H1 (cell line): ENCODE measurements at regions not wholly inside any gene's neighbourhood (a gene's known extent, or its start where the extent isn't known, plus 50 kb on each side); places are given as distances from the start of the nearest gene placed in this dataset.

Source experiments
- CTCF ChIA-PET: fragments of 300-600 bp; sonication (Branson Sonifier 250); formaldehyde crosslinking; loops from one replicate; lab custom pipeline; 2021; ENCODE audit not compliant: partially characterized antibody; lab: Charles Lee
- POLR2A ChIA-PET: fragments of 300-600 bp; sonication (Branson Sonifier 250); formaldehyde crosslinking; loops from one replicate; lab custom pipeline; 2021; ENCODE audit warnings: inconsistent platforms; ENCODE audit not compliant: partially characterized antibody; lab: Charles Lee
- DNase-seq, 2 experiments: peaks; one replicate each; pipeline versions ENCODE4 v3.0.0 to v3.0.0-alpha.2; 2010 to 2022; ENCODE audit warnings: low spot score in 2 of 2, low read depth in 1 of 2, mixed read lengths in 1 of 2
- FAIRE-seq: peaks from 2 replicates; lab custom pipeline; 2011; peaks lifted over from hg19 to GRCh38; lab: Jason Lieb, UNC
- H2AFZ ChIP-seq: 2 replicates; pipeline ENCODE4 v1.8.1; 2012; ENCODE audit warnings: low read length, inconsistent platforms
- H2AK5ac ChIP-seq: 2 replicates; pipeline ENCODE4 v1.6.1; 2013; ENCODE audit warnings: low read depth, low read length
- H2BK120ac ChIP-seq: replicated peaks from 2 replicates; pipeline ENCODE3; 2013; ENCODE audit warnings: low read depth, low read length, inconsistent platforms
- H2BK12ac ChIP-seq: 2 replicates; pipeline ENCODE4 v1.6.1; 2013; ENCODE audit warnings: low read depth, low read length
- H2BK15ac ChIP-seq: 2 replicates; pipeline ENCODE4 v1.6.1; 2013; ENCODE audit warnings: low read length
- H2BK20ac ChIP-seq: 2 replicates; pipeline ENCODE4 v1.6.1; 2013; ENCODE audit warnings: low read length
- H2BK5ac ChIP-seq: 2 replicates; pipeline ENCODE4 v1.6.1; 2013; ENCODE audit warnings: low read depth, low read length
- H3K14ac ChIP-seq: 2 replicates; pipeline ENCODE4 v1.6.1; 2013; ENCODE audit warnings: inconsistent platforms; ENCODE audit not compliant: insufficient read length
- H3K18ac ChIP-seq: 2 replicates; pipeline ENCODE4 v1.6.1; 2013; ENCODE audit warnings: low read length; ENCODE audit errors: extremely low read depth
- H3K23ac ChIP-seq: 2 replicates; pipeline ENCODE4 v1.6.1; 2013; ENCODE audit warnings: inconsistent platforms; ENCODE audit not compliant: insufficient read length
- H3K23me2 ChIP-seq: 2 replicates; pipeline ENCODE4 v1.6.1; 2013; ENCODE audit warnings: low read depth, low read length
- H3K27ac ChIP-seq: 2 replicates; pipeline ENCODE4 v1.6.1; 2011; ENCODE audit warnings: low read depth, low read length, inconsistent platforms
- H3K27me3 ChIP-seq, 4 experiments: replicated peaks in 1 of 4; 1 replicate in 1 of 4; 2 replicates in 3 of 4; pipeline versions ENCODE4 v1.6.1 to v1.8.1; 2011 to 2013; ENCODE audit warnings: low read length in 3 of 4, mild to moderate bottlenecking in 3 of 4, inconsistent platforms in 2 of 4, mixed read lengths in 2 of 4, moderate library complexity in 1 of 4; ENCODE audit not compliant: control insufficient read depth in 3 of 4, insufficient read depth in 3 of 4; ENCODE audit errors: extremely low read depth in 1 of 4
- H3K36me3 ChIP-seq, 4 experiments: 2 replicates each; pipeline versions ENCODE4 v1.6.1 to v1.8.1; 2011 to 2013; ENCODE audit warnings: mild to moderate bottlenecking in 4 of 4, low read length in 3 of 4, moderate library complexity in 2 of 4, control low read depth in 1 of 4, inconsistent platforms in 1 of 4; ENCODE audit not compliant: insufficient read depth in 4 of 4, control insufficient read depth in 2 of 4
- H3K4ac ChIP-seq: replicated peaks from 2 replicates; pipeline ENCODE3; 2013; ENCODE audit warnings: low read length, low read depth, mixed read lengths, inconsistent platforms; ENCODE audit not compliant: insufficient read length
- H3K4me1 ChIP-seq, 4 experiments: replicated peaks in 1 of 4; 1 replicate in 1 of 4; 2 replicates in 3 of 4; pipeline versions ENCODE4 v1.6.1 to v1.8.1; 2011 to 2013; ENCODE audit warnings: low read length in 3 of 4, inconsistent platforms in 2 of 4, mixed read lengths in 1 of 4; ENCODE audit not compliant: insufficient read depth in 4 of 4, control insufficient read depth in 3 of 4
- H3K4me2 ChIP-seq, 2 experiments: 2 replicates each; pipeline versions ENCODE4 v1.6.1 to v1.8.1; 2011 to 2013; ENCODE audit warnings: low read depth in 2 of 2, low read length in 2 of 2, control low read depth in 1 of 2, inconsistent platforms in 1 of 2, mild to moderate bottlenecking in 1 of 2; ENCODE audit not compliant: insufficient read depth in 1 of 2
- H3K4me3 ChIP-seq, 4 experiments: fragments of 200-600, 300-600 bp in 1 of 4; sonication (generic), shearing (Covaris generic), sonication (Bioruptor Twin) in 1 of 4; 2 replicates each; pipeline versions ENCODE4 v1.5.1 to v1.8.1; 2011 to 2016; ENCODE audit warnings: low read length in 4 of 4, low read depth in 3 of 4, control low read depth in 2 of 4, inconsistent platforms in 2 of 4, mild to moderate bottlenecking in 2 of 4, mixed read lengths in 1 of 4, moderate library complexity in 1 of 4; ENCODE audit not compliant: insufficient read depth in 2 of 4; ENCODE audit errors: extremely low read depth in 1 of 4
- H3K56ac ChIP-seq: replicated peaks from 2 replicates; pipeline ENCODE3; 2013; ENCODE audit warnings: low read depth, mild to moderate bottlenecking, mixed read lengths, low read length, inconsistent platforms; ENCODE audit not compliant: insufficient read length
- H3K79me1 ChIP-seq: 2 replicates; pipeline ENCODE4 v1.6.1; 2013; ENCODE audit warnings: low read depth, low read length, control low read depth
- H3K79me2 ChIP-seq, 2 experiments: 2 replicates each; pipeline versions ENCODE4 v1.6.1 to v1.8.1; 2012 to 2013; ENCODE audit warnings: low read length in 2 of 2, mild to moderate bottlenecking in 2 of 2, inconsistent platforms in 1 of 2; ENCODE audit not compliant: insufficient read depth in 2 of 2, control insufficient read depth in 1 of 2
- H3K9ac ChIP-seq, 4 experiments: replicated peaks in 1 of 4; 1 replicate in 1 of 4; 2 replicates in 3 of 4; pipeline versions ENCODE4 v1.6.1 to v1.8.1; 2011 to 2013; ENCODE audit warnings: low read depth in 3 of 4, low read length in 3 of 4, control low read depth in 2 of 4, mild to moderate bottlenecking in 2 of 4, moderate library complexity in 2 of 4, inconsistent platforms in 1 of 4; ENCODE audit errors: extremely low read depth in 1 of 4
- H3K9me3 ChIP-seq, 2 experiments: 2 replicates each; pipeline versions ENCODE4 v1.6.1 to v1.8.1; 2012 to 2013; ENCODE audit warnings: mild to moderate bottlenecking in 2 of 2, moderate library complexity in 2 of 2, control low read depth in 1 of 2, inconsistent platforms in 1 of 2, low read depth in 1 of 2, low read length in 1 of 2, mixed read lengths in 1 of 2; ENCODE audit not compliant: insufficient read depth in 2 of 2
- H4K20me1 ChIP-seq, 2 experiments: replicated peaks in 1 of 2; 2 replicates each; pipeline versions ENCODE3 to v1.8.1; 2011 to 2013; ENCODE audit warnings: inconsistent platforms in 2 of 2, low read length in 2 of 2, mild to moderate bottlenecking in 1 of 2; ENCODE audit not compliant: insufficient read depth in 2 of 2, control insufficient read depth in 1 of 2
- H4K5ac ChIP-seq: 2 replicates; pipeline ENCODE4 v1.6.1; 2013; ENCODE audit warnings: low read length, low read depth, mixed read lengths, inconsistent platforms; ENCODE audit not compliant: insufficient read length
- H4K8ac ChIP-seq: 2 replicates; pipeline ENCODE4 v1.8.0; 2013; ENCODE audit warnings: mild to moderate bottlenecking, moderate library complexity, low read length, inconsistent platforms; ENCODE audit not compliant: insufficient read depth; ENCODE audit errors: extremely low read depth
- H4K91ac ChIP-seq: replicated peaks from 2 replicates; pipeline ENCODE3; 2013; ENCODE audit warnings: low read length, mixed read lengths, inconsistent platforms; ENCODE audit not compliant: insufficient read length
- ASH2L ChIP-seq: fragments of 200-600, 300-600 bp; sonication (generic); IDR thresholded peaks from one replicate; pipeline ENCODE4 v1.7.1; 2017; ENCODE audit warnings: low read length
- BACH1 ChIP-seq: IDR thresholded peaks from 2 replicates; pipeline ENCODE4 v1.6.1; 2012; ENCODE audit warnings: low read length, improper control_type of control experiment
- BCL11A ChIP-seq, 2 experiments: IDR thresholded peaks; one replicate each; pipeline ENCODE4 v1.6.1; 2011; ENCODE audit warnings: low read depth in 2 of 2, low read length in 2 of 2, mild to moderate bottlenecking in 2 of 2
- CTBP2 ChIP-seq: IDR thresholded peaks from 2 replicates; pipeline ENCODE4 v1.7.0; 2011; ENCODE audit warnings: borderline replicate concordance, mild to moderate bottlenecking, moderate library complexity, mixed read lengths, low read length; ENCODE audit not compliant: insufficient read depth, insufficient read length
- FOSL1 ChIP-seq: IDR thresholded peaks from 2 replicates; pipeline ENCODE4 v1.6.1; 2011; ENCODE audit warnings: mild to moderate bottlenecking, low read depth, low read length, moderate library complexity; ENCODE audit not compliant: insufficient read depth
- KDM4A ChIP-seq: IDR thresholded peaks from one replicate; pipeline ENCODE4 v1.7.1; 2012; ENCODE audit warnings: low read depth, mild to moderate bottlenecking, moderate library complexity, low read length, inconsistent platforms; ENCODE audit not compliant: severe bottlenecking
- NRF1 ChIP-seq: IDR thresholded peaks from 2 replicates; pipeline ENCODE4 v1.6.1; 2011; ENCODE audit warnings: mild to moderate bottlenecking, low read depth, low read length, improper control_type of control experiment
- POLR2A ChIP-seq, 2 experiments: IDR thresholded peaks; 1 replicate in 1 of 2; 2 replicates in 1 of 2; pipeline ENCODE4 v1.6.1; 2011; ENCODE audit warnings: low read depth in 2 of 2, low read length in 2 of 2, mild to moderate bottlenecking in 2 of 2; ENCODE audit errors: control extremely low read depth in 1 of 2
- RAD21 ChIP-seq, 2 experiments: IDR thresholded peaks in 1 of 2; conservative IDR thresholded peaks in 1 of 2; 2 replicates each; pipeline ENCODE4 v1.6.1; 2011; ENCODE audit warnings: low read depth in 2 of 2, low read length in 2 of 2, improper control_type of control experiment in 1 of 2, inconsistent platforms in 1 of 2, mild to moderate bottlenecking in 1 of 2, moderate library complexity in 1 of 2
- SIN3A ChIP-seq, 2 experiments: IDR thresholded peaks in 1 of 2; conservative IDR thresholded peaks in 1 of 2; 2 replicates each; pipeline ENCODE4 v1.6.1; 2011 to 2012; ENCODE audit warnings: low read length in 2 of 2, improper control_type of control experiment in 1 of 2, low read depth in 1 of 2, mild to moderate bottlenecking in 1 of 2
- SIX5 ChIP-seq: IDR thresholded peaks from 2 replicates; pipeline ENCODE4 v1.6.1; 2011; ENCODE audit warnings: mild to moderate bottlenecking, low read depth, low read length
- SUZ12 ChIP-seq: fragments of 200-600 bp; sonication (generic); IDR thresholded peaks from 2 replicates; pipeline ENCODE4 v1.6.1; 2012; ENCODE audit warnings: mild to moderate bottlenecking, inconsistent platforms, low read length, moderate library complexity, mixed read lengths
- TAF1 ChIP-seq: IDR thresholded peaks from 2 replicates; pipeline ENCODE4 v1.6.1; 2011; ENCODE audit warnings: mild to moderate bottlenecking, low read depth, low read length
- TAF7 ChIP-seq: optimal IDR thresholded peaks from 2 replicates; pipeline ENCODE3; 2011; ENCODE audit warnings: low read depth, mild to moderate bottlenecking, inconsistent platforms, low read length, moderate library complexity, borderline replicate concordance
- ZNF274 ChIP-seq: IDR thresholded peaks from 2 replicates; pipeline ENCODE4 v1.7.0; 2012; ENCODE audit warnings: low read length, borderline replicate concordance; ENCODE audit errors: extremely low read depth
- WGBS, 2 experiments: shearing (Covaris generic) in 1 of 2; methylation state at CpG; one replicate each; pipeline versions ENCODE4 v1.1.6 to v1.1.7; 2013 to 2015; ENCODE audit warnings: low lambda C conversion rate in 2 of 2, mixed read lengths in 2 of 2, inconsistent platforms in 1 of 2, low coverage in 1 of 2, missing lambda C conversion rate in 1 of 2; ENCODE audit not compliant: insufficient replicate concordance in 2 of 2, insufficient coverage in 1 of 2, insufficient read length in 1 of 2; ENCODE audit errors: extremely low coverage in 1 of 2, missing lambda C conversion rate in 1 of 2; 5-methylcytosine and 5-hydroxymethylcytosine counted together

DNA sequence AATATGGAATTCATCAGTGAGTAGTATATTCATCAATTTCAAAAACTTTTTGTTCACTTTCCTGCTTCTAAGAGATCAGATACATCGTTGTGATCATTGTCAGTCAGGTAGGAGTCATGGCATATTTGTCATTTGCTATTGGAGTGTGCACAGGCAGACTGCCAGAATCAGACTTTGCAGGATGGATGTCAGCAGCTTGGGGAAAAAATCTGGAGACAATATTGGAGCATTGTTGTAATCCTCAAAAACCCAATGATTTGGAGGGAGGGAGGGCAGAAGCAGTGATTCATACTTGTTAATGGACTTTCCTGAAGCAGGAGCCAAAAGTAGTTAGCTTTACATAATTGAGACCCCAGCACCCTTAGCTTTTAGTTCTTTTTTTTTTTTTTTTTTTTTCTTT lies 59.6 kb upstream of the DRP2 start:
- no peaks in the 10 kb centered on the region for H3K9me3 ChIP-seq
- no peak overlapping the region for H2BK5ac ChIP-seq
- no peak overlapping the region for H4K91ac ChIP-seq
- H3K4me1 ChIP-seq, result no peaks in the 10 kb centered on the region
- POLR2A ChIA-PET, result no interaction called here
- DNase-seq (no peak), FAIRE-seq (no peak)
- H4K8ac ChIP-seq, result no peak overlapping the region
- H3K23ac ChIP-seq, result no peak overlapping the region
- H3K56ac ChIP-seq, result no peak overlapping the region
- no peak overlapping the region for H3K4me2 ChIP-seq
- H3K14ac ChIP-seq, result no peak overlapping the region
- H4K5ac ChIP-seq, result no peak overlapping the region
- H2BK15ac ChIP-seq, result no peak overlapping the region
- no peak overlapping the region for H3K4me3 ChIP-seq
- no peak overlapping the region for H3K18ac ChIP-seq
- no peaks in the 10 kb centered on the region for H4K20me1 ChIP-seq
- no peak overlapping the region for H3K27ac ChIP-seq
- CTCF ChIA-PET, result no interaction called here
- H3K4ac ChIP-seq, result no peak overlapping the region
- H2BK12ac ChIP-seq, result no peak overlapping the region
- WGBS, 2 experiments, result 80% methylated on average over 1 of the region's 1 CpG; no CpG with 5 or more reads in 1 of the 2 experiments
- H3K79me2 ChIP-seq, result no peaks in the 10 kb centered on the region
- no peak overlapping the region for H2AFZ ChIP-seq
- H3K79me1 ChIP-seq, result no peaks in the 10 kb centered on the region
- no peak overlapping the region for H2BK120ac ChIP-seq
- H2AK5ac ChIP-seq, result no peak overlapping the region
- no peaks in the 10 kb centered on the region for H3K23me2 ChIP-seq
- no peaks in the 10 kb centered on the region for H3K27me3 ChIP-seq
- no peak overlapping the region for H3K9ac ChIP-seq
- no peak overlapping the region for H2BK20ac ChIP-seq
- H3K36me3 ChIP-seq, result peaks cover 0 to 10% (median 3%) of the 10 kb centered on the region in 4 experiments; a peak in 1 of 8 replicates
- TF ChIP-seq ASH2L (no peak), TAF1 (no peak), SUZ12 (no peak), BCL11A (IDR thresholded peaks at IDR 0.05; ENCODE audit: low read depth in 2 of 2, low read length in 2 of 2) (no peak), KDM4A (no peak), TAF7 (no peak), BACH1 (no peak), POLR2A (IDR thresholded peaks at IDR 0.05; ENCODE audit: control extremely low read depth in 1 of 2, low read depth in 2 of 2, low read length in 2 of 2) (no peak), RAD21 (IDR thresholded peaks at IDR 0.05 in 1 of 2, conservative IDR thresholded peaks at IDR 0.05 in 1 of 2; ENCODE audit: low read depth in 2 of 2, low read length in 2 of 2) (no peak), ZNF274 (no peak), CTBP2 (no peak), SIX5 (no peak), SIN3A (conservative IDR thresholded peaks at IDR 0.05 in 1 of 2, IDR thresholded peaks at IDR 0.05 in 1 of 2; ENCODE audit: low read depth in 1 of 2, low read length in 2 of 2) (no peak), NRF1 (no peak), FOSL1 (no peak)
